GM19023 (cell line): ENCODE measurements at regions not wholly inside any gene's neighbourhood (a gene's known extent, or its start where the extent isn't known, plus 50 kb on each side); places are given as distances from the start of the nearest gene placed in this dataset.
"Not testable (repeated sequence)": the region's sequence is repeated elsewhere in the genome, so short reads cannot be mapped to it uniquely, and the experiment has no call there.

Experiments
- ATAC-seq: cut with Tn5 transposase; IDR thresholded peaks from one replicate; pipeline ENCODE4 v1.9.1; 2021; ENCODE audit warnings: mild to moderate bottlenecking, moderate library complexity; ENCODE audit not compliant: unreplicated experiment

DNA sequence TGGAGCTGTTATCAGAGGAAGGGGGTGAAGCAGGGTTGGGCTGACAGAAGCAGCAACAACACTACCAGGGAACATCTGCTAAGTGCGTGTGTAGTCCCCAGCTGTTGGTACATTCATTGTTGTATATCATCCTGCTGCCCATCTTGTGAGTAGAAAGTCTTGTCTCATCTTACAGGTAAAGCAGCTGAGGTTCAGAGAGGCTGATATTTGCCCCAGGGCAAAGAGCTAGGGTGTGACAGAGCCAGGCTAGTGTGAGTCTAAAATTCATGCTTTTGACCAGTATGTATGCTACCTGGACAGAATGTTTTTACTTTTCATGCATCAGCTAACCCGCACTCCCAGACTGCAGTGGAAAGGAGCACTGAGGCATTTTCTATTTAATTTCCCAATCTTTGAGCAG lies 221.6 kb downstream of the STK31 start:
- no peak for ATAC-seq

DNA sequence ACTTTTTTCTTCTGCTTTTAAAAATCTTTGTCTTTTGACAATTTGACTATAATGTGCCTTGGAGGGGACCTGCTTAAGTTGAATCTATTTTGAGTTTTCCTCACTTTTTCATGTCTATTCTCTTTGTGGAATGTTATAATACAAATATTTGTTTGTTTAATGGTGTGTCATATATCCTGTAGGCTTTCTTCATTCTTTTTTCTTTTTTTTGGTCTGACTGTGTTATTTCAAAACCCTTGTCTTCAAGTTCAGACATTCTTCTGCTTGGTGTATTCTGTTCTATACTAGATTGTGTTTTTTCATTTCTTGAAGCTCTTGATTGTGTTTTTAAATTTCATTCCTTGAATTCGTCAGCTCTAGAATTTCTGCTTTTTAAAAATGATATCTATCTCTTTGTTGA lies 228.2 kb downstream of the STK31 start:
- no peak for ATAC-seq

DNA sequence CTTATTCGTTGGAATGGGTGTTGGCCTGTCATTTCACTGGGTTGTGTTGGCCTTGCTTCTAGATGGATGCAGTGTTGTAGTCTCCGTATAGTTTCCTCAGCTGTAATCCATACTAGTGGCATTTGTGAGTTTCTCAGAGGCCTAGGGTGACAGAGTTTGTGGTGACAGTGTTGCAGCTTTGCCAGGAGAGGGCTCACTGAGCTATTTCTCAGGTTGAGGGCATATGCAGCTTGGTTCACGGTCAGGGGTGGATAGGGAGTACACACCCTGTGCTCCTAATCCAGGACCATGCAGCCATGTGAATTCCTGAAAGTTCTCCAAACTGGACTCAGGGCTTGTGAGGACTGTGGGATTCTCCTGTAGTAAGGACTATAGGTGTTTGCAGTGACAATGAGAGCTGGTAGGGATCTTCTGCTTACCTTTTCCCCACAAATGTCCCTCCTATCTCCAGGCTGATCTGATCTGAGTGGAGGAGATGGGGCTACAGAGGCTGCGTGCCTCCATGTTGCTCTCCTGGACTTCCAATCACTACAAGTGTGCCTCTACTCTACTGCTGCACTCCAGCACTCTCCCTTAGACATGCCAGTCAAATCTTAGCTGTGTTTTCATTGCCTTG lies 229.0 kb downstream of the STK31 start:
- no peak for ATAC-seq

GRCh38 chr7:23939747-23940146 lies 229.7 kb downstream of the STK31 start:
- ATAC-seq = not testable (repeated sequence)

DNA sequence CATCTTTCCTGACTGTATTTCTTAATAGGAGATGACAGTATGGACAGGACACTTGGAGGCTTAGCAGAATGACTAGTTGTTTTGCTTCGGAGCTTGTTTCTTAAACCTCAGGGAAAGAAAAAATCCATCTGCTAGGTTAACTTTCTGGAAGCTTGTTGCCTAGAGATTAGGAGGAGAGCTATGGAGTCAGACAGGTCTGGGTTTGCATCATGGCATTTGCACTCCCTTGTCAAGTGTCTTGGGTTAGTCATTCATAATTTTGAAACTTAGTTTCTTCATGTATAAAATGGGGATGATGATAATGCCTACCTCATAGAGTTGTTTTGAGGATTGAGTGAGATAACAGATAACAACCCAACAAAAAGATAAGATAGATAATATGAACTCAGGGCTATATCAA lies 231.5 kb downstream of the STK31 start:
- no peak for ATAC-seq

DNA sequence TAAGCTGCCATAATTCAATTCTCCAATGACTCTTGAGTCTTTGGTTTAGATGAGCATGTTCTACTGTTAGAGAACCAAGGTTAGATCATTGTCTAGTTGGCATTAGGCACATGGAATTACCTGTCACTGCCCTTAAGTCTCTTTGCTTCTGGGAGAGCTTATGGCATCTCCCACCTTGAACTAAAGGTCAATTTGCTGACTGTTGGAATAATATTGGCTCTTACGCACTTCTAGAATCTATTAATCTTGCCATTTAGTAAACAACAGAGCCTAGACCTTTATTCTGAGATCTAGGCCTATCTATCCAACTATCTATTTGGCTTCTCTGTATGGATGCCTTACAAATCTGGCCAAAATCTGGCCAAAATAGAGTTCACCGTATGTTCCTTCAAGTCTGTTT lies 232.0 kb downstream of the STK31 start:
- ATAC-seq = no peak

DNA sequence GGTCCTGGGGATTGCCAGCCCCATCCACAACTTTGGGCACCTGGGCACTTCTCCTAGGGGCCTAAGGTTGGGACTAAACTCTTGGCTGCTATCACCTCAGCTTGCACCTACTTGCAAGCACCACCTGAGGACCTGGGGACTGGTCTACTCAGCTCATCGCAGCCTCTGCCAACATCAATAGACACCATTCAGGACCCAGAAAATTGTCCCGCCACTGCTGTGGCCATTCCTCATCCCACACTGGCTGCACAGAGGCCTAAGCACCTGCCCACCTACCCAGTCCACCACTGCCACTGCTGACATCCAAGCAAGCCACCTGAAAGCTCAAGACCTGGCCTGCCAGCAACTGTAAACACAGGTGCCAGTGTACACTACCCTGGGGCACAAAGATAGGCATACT lies 234.1 kb downstream of the STK31 start:
- ATAC-seq = no peak

DNA sequence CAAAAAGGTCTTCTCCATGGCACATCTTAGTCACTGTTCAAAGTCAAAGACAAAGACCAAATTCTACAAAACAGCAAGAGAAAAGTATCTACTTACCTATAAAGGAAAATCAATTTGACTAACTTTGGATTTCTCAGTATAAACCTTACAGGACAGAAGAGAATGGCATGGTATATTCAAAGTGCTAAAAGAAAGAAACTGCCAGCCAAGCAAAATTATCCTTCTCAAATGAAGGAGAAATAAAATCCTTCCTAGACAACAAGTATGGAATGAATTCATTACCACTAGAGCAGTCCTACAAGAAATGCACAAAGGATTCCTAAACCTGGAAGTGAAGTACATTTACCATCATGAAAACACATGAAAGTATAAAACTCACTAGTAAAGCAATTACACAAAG lies 235.5 kb downstream of the STK31 start:
- ATAC-seq = no peak

GRCh38 chr7:23955145-23955544 lies 245.1 kb downstream of the STK31 start:
- no peak for ATAC-seq

DNA sequence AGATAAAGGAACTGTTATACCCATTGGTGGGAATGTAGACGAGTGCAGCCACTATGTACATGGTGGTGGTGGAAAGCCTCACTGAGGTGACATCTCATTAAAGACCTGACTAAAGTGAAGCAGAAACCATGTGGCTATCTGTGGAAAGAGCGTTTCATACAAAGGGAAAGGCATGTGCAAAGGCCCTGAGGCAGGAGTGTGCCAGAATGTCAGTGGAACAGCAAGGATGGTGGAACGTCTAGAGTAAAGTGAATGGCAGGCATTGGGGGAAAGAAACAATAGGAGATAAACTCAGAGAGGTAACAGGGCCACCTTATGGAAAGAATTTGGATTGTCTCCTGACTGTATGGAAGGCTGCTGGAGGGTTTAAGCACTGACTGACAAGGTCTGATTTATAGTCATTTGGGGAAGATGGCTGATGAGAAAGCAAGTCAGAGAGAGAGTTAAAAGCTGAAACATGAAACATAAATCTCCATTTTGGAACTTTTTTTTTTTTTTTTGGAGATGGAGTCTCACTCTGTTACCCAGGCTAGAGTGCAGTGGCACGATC lies 245.7 kb downstream of the STK31 start:
- ATAC-seq = no peak

DNA sequence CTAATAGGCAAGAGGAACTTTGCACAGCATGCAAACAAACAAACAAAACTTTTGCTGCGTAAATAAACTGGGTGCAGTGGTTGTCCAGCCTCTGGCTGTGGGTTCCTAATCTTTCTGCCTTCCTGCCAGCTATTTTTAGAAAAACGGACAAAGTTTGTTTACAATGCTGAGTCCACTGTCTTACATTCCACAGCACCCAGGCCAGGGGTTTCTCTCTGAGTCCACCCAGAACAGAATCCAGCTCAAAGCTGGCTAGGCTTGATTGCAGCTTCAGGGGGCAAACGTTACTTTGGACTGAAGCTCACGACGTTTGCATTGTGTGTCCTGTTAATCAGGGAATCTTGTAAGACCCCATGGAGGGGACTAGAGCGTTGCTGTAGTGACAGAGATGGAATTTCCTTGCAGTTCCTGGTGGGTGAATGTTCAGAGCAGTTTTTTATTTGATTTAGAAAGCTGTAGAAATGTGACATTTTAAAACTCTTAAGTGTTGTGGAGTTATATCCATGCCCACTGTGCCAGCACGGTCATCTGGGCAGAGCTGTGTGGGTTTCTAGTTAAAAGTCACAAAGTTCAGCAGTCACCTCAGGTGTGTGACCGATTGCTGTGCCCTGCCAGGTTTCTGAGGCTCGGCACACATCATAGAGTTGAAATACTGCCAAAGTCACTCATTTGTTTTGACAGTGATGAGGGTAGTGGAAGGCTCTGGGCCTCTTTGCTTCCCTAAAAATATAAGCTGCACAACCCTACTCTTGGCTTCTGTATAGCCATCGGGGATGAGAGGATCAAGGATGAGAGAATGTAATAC lies 247.0 kb downstream of the STK31 start:
- ATAC-seq = no peak

- no peak for ATAC-seq
Observed at GRCh38 chr7:23959821-23960220, 249.8 kb downstream of the STK31 start.

DNA sequence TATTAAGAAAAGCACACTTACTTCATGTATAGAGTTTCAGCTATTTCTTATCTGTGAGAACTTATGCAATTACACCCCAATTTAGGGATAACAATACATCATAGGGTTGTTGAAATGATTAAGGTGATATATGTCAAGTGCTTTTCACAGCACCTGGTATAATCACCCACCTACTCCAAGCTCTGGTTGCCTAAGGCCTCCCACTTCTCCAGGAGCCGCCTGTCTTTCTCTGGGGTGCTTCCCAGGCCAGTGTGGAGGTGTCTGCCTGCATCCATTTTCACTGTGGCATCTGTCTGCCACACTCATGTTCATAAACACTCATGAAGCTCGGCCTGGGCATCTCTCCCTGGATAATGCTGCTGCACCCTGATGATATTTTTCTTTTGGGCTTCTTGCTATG lies 250.3 kb downstream of the STK31 start:
- ATAC-seq = no peak

DNA sequence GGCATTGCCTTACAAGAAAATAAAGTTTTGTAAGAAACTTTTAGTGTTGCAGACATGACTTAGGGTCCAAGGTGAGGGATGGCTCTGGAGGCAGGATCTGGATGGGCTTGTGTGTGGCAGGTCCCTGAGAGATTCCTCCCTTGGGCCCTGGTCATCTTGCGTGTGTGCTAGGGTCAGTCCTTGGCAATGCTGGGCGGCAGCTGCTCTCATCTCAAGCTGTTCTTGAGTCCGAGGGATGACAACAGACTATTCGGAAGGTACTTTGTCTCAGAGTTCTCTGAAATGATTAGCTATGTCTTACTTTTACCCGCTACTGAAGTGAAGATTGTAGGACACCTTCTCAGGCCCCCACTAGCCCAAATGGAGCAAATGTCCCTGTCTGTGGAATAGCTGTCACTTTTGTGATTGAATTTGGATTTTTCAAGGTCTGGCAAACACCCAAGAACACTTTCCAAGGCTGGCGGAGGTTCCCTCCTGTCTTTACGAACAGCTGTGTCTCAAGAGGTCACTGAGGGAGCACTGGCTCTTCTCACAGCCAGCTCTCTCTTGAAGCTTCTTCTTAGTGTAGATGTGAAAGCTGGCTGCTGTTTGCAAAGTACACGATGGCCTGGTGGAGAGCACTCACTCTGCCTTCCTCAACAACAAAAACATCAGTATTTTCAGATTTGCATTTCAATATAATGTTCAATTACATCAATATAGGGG lies 253.6 kb downstream of the STK31 start:
- no peak for ATAC-seq

DNA sequence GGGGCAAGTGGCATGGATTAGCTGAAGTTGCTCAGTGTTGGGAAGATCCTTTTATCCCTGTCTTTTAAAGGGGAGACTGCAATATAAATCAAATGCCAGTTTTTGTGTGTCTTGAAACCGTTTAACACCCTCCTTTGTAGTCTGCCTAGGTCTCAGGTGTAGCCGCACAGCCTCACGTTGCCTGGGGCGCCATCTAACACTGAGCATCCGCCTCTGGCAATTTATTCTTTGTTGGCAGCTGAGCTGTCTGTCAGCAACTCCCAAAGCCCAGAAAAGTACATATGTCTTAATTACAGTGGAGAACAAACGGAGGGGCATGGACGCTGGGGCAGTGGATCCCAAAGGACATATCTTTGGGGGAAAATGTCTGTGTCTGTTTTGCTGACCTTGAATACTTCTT lies 254.7 kb downstream of the STK31 start:
- no peak for ATAC-seq

DNA sequence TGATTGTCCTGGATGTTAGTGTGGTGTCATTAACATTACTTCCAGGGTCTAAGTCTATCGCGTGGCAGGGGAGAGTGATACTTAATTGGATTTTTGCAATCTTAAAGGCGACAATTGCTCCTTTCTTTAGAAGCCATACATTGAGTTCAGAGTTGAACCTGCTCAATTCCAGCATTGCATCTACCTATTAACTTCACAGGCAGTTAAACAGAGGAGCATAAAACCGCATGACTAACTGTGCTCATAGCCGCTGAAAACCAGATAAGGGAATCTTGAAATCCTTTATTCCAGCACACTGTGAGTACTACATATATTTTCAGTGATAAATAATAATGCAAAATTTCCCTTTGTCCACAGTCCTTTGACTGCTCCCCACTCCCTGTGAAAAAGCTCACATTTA lies 255.3 kb downstream of the STK31 start:
- ATAC-seq = no peak

DNA sequence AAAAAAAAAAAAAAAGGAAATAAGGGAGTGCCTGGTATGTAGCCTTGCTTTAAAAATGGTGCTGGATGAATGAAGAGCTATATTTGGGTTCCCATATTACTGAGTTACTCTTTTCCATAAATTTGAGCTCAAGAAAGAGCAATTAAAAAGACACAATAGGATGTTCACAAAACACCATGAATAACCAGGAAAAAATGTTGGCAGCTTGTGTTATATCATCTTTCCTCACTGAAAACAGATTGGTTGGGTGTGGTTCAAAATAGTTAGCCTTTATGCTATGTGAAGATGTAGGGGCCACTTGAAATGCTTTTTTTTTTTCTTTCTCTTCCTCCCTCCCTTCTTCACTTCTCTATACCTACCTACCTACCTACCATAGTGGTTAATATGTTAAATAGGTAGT lies 256.9 kb downstream of the STK31 start:
- no peak for ATAC-seq

GRCh38 chr7:23967949-23968599 lies 258.1 kb downstream of the STK31 start:
- no peak for ATAC-seq

DNA sequence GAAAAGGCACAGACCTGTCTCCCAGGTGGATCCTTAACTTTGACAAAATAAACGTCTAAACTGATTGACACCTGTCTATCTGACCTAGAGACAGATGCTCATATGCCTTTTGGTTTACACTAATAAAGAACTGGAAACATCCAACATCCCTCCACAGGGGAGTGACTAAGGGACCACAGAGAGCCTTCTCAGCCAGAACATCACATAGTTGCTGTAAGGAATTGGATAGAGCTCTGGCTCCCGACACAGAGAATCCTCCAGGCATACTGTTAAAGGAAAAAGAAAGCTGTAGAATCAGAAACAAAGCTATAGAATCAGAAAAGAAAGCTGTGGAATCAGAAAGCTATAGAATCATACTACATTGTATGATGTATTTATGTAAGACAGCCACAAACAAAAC lies 258.8 kb downstream of the STK31 start:
- no peak for ATAC-seq

- ATAC-seq = no peak
Observed at GRCh38 chr7:23969443-23969842, 259.4 kb downstream of the STK31 start.

GRCh38 chr7:23970193-23970592 lies 260.2 kb downstream of the STK31 start:
- ATAC-seq = no peak
